A549 (cell line): ENCODE measurements at regions not wholly inside any gene's neighbourhood (a gene's known extent, or its start where the extent isn't known, plus 50 kb on each side); places are given as distances from the start of the nearest gene placed in this dataset.

Experiments used
- POLR2A ChIP-seq: IDR thresholded peaks from 2 replicates; pipeline ENCODE4 v1.6.1; 2012; ENCODE audit warnings: mild to moderate bottlenecking, low read length
- RCOR1 ChIP-seq: fragments of 150-350 bp; IDR thresholded peaks from 2 replicates; pipeline ENCODE4 v1.6.1; 2014; ENCODE audit warnings: antibody characterized with exemption, low read length, low read depth
- SREBF2 ChIP-seq: fragments of 450-650 bp; IDR thresholded peaks from 2 replicates; pipeline ENCODE4 v1.6.1; 2014; ENCODE audit warnings: mild to moderate bottlenecking, moderate library complexity
- ZSCAN20 ChIP-seq: fragments of 250-450 bp; sonication (Bioruptor Pico); IDR thresholded peaks from 2 replicates; pipeline ENCODE4 v1.8.0; 2022; ENCODE audit warnings: mild to moderate bottlenecking, moderate library complexity
- TF ChIP-seq, protein P1 (sequence below): fragments of >200 bp; sonication (Bioruptor Twin); formaldehyde crosslinking; IDR thresholded peaks from 3 replicates; pipeline ENCODE4 v1.5.1; 2016
- TF ChIP-seq, protein P2 (sequence below): fragments of 200-600 bp; sonication (generic); IDR thresholded peaks from 2 replicates; pipeline ENCODE4 v1.6.1; 2016; ENCODE audit warnings: antibody characterized with exemption, mild to moderate bottlenecking, moderate library complexity
- TF ChIP-seq, protein P3 (sequence below): fragments of 150-350 bp; IDR thresholded peaks from 2 replicates; pipeline ENCODE4 v1.6.1; 2014; ENCODE audit warnings: low read depth, mild to moderate bottlenecking, low read length

DNA sequence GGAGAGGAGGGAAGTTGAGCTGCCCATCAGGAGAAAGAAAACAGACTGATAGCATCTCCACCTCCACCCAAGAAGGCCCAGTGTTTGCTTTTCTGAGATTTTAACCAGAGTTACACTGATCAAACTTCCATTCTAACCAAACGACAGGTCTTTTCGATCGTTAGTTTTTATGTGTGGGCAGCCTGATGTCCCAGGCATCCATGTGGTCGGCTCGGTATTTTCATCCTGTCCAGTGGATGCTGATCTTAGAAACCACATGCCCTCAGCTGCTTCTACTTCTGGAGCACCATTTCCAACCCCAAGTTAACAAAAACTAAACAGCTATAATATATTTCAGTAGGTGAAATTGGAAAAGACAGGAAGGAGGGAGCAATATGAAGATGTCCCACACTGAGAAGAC is 536.8 kb upstream of the JAG1 start:
- TF ChIP-seq, protein P1, sequence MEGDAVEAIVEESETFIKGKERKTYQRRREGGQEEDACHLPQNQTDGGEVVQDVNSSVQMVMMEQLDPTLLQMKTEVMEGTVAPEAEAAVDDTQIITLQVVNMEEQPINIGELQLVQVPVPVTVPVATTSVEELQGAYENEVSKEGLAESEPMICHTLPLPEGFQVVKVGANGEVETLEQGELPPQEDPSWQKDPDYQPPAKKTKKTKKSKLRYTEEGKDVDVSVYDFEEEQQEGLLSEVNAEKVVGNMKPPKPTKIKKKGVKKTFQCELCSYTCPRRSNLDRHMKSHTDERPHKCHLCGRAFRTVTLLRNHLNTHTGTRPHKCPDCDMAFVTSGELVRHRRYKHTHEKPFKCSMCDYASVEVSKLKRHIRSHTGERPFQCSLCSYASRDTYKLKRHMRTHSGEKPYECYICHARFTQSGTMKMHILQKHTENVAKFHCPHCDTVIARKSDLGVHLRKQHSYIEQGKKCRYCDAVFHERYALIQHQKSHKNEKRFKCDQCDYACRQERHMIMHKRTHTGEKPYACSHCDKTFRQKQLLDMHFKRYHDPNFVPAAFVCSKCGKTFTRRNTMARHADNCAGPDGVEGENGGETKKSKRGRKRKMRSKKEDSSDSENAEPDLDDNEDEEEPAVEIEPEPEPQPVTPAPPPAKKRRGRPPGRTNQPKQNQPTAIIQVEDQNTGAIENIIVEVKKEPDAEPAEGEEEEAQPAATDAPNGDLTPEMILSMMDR, result no peak
- TF ChIP-seq SREBF2 (no peak), POLR2A (no peak), RCOR1 (no peak), ZSCAN20 (no peak)
- TF ChIP-seq, protein P2, sequence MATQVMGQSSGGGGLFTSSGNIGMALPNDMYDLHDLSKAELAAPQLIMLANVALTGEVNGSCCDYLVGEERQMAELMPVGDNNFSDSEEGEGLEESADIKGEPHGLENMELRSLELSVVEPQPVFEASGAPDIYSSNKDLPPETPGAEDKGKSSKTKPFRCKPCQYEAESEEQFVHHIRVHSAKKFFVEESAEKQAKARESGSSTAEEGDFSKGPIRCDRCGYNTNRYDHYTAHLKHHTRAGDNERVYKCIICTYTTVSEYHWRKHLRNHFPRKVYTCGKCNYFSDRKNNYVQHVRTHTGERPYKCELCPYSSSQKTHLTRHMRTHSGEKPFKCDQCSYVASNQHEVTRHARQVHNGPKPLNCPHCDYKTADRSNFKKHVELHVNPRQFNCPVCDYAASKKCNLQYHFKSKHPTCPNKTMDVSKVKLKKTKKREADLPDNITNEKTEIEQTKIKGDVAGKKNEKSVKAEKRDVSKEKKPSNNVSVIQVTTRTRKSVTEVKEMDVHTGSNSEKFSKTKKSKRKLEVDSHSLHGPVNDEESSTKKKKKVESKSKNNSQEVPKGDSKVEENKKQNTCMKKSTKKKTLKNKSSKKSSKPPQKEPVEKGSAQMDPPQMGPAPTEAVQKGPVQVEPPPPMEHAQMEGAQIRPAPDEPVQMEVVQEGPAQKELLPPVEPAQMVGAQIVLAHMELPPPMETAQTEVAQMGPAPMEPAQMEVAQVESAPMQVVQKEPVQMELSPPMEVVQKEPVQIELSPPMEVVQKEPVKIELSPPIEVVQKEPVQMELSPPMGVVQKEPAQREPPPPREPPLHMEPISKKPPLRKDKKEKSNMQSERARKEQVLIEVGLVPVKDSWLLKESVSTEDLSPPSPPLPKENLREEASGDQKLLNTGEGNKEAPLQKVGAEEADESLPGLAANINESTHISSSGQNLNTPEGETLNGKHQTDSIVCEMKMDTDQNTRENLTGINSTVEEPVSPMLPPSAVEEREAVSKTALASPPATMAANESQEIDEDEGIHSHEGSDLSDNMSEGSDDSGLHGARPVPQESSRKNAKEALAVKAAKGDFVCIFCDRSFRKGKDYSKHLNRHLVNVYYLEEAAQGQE, result no peak
- TF ChIP-seq, protein P3, sequence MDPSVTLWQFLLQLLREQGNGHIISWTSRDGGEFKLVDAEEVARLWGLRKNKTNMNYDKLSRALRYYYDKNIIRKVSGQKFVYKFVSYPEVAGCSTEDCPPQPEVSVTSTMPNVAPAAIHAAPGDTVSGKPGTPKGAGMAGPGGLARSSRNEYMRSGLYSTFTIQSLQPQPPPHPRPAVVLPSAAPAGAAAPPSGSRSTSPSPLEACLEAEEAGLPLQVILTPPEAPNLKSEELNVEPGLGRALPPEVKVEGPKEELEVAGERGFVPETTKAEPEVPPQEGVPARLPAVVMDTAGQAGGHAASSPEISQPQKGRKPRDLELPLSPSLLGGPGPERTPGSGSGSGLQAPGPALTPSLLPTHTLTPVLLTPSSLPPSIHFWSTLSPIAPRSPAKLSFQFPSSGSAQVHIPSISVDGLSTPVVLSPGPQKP, result no peak
